ENCODE measurements at regions not wholly inside any gene's neighbourhood (a gene's known extent, or its start where the extent isn't known, plus 50 kb on each side); places are given as distances from the start of the nearest gene placed in this dataset.

DNA sequence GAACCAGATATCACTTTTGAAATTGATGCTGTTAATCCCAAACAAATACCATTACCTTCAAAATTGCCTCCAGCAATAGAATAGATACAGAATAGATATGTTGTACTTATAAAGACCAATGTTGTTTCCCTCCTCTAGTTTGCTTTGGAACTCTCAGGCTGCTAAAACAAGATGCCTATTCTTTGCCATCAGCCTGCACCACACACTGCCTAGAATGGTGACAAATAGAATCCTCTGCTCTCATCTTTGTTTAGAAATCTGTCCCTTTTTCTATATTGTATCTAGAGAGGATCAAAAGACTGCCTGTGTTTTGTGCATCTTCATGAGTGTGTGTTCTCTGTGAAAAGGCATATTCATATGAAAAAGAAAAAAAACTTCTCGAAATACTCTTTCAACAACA, 349.2 kb upstream of the CCDC54 start:
- TF ChIP-seq CTCF (IDR thresholded peaks at IDR 0.05) = no peak
- no peak for TF ChIP-seq POLR2A (IDR thresholded peaks at IDR 0.05)
- TF ChIP-seq EP300 (IDR thresholded peaks at IDR 0.05) = no peak
